ENCODE measurements at regions not wholly inside any gene's neighbourhood (a gene's known extent, or its start where the extent isn't known, plus 50 kb on each side); places are given as distances from the start of the nearest gene placed in this dataset.
"Not testable (repeated sequence)": the region's sequence is repeated elsewhere in the genome, so short reads cannot be mapped to it uniquely, and the experiment has no call there.

DNA sequence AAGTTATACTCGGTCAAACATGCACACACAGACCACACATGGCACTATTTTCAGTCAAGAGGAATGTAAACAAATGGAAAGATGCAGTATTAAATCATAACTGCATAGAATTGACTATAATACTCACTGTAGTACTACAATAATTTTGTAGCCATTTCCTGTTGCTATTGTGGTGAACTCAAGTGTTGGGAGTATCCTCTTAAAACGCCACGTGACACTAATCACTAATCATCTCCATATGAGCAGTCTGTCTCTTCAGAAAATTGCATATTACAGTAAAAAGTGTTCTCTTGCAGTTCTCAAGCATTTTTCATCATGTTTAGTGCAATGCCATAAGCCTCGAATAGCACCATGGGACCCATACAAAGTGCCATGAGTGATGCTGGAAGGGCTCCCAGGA, 258.7 kb upstream of the ID4 start:
- TF ChIP-seq, protein P1, sequence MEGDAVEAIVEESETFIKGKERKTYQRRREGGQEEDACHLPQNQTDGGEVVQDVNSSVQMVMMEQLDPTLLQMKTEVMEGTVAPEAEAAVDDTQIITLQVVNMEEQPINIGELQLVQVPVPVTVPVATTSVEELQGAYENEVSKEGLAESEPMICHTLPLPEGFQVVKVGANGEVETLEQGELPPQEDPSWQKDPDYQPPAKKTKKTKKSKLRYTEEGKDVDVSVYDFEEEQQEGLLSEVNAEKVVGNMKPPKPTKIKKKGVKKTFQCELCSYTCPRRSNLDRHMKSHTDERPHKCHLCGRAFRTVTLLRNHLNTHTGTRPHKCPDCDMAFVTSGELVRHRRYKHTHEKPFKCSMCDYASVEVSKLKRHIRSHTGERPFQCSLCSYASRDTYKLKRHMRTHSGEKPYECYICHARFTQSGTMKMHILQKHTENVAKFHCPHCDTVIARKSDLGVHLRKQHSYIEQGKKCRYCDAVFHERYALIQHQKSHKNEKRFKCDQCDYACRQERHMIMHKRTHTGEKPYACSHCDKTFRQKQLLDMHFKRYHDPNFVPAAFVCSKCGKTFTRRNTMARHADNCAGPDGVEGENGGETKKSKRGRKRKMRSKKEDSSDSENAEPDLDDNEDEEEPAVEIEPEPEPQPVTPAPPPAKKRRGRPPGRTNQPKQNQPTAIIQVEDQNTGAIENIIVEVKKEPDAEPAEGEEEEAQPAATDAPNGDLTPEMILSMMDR (IDR thresholded peaks at IDR 0.05; ENCODE audit: unreplicated experiment) = no peak
- H3K4me1 Mint-ChIP-seq = no peaks in the 10 kb centered on the region
- no peak for DNase-seq (ENCODE audit: low spot score in 2 of 2, unreplicated experiment in 2 of 2)
- peaks cover 4% of the 10 kb centered on the region for H3K36me3 Mint-ChIP-seq
- H3K4me3 Mint-ChIP-seq = no peak overlapping the region
- H3K27ac Mint-ChIP-seq = no peak overlapping the region
- no peaks in the 10 kb centered on the region for H3K27me3 Mint-ChIP-seq (ENCODE audit: low read depth)
- peaks cover 32% of the 10 kb centered on the region for H3K9me3 Mint-ChIP-seq

DNA sequence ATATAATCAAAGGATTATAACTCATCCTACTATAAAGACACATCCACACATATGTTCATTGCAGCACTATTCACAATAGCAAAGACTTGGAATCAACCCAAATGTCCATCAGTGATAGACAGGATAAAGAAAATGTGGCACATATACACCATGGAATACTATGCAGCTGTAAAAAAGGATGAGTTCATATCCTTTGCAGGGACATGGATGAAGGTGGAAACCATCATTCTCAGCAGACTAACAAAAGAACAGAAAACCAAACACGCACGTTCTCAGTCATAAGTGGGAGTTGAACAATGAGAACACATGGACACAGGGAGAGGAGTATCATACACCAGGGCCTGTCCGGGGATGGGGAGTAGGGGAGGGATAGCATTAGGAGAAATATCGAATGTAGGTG, 253.0 kb upstream of the ID4 start:
- not testable (repeated sequence) for H3K36me3 Mint-ChIP-seq; H3K4me1 Mint-ChIP-seq; H3K27me3 Mint-ChIP-seq (ENCODE audit: low read depth); H3K4me3 Mint-ChIP-seq; DNase-seq (ENCODE audit: low spot score in 2 of 2, unreplicated experiment in 2 of 2); H3K27ac Mint-ChIP-seq
- peaks cover 14% of the 10 kb centered on the region for H3K9me3 Mint-ChIP-seq

DNA sequence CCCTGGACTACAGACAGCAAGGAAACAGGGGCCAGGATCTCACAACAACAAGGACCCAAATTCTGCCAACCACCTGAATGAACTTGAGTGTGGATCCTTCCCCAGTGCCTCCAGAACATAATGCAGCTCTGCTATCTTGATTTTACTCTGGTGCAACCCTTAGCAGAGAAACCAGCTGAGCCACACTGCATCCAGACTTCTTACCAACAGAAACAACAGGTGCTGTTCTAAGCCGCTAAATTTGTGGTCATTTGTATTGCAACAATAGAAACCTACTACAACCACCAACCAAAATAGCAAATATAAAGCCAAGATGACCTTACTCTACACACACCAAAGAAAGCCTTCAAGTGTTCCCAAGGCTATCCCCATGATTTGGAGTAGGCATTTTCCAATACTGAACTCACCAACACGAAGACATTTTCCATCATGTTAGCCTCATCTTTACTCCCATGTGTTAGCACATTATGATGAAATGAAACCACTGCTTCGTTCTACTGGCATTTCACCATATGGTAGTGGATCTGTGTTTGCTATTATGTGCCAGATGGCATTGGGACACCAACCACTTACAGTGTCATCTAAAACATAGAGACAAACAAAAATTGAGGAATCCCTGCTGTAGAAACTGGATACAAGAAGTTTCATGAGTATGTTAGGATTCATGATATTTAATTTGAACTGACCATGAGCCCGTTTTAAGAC, 249.8 kb upstream of the ID4 start:
- Mint-ChIP-seq H3K9me3 (peaks cover 4% of the 10 kb centered on the region), H3K36me3 (no peaks in the 10 kb centered on the region), H3K4me1 (peaks cover 6% of the 10 kb centered on the region), H3K27me3 (ENCODE audit: low read depth) (no peaks in the 10 kb centered on the region), H3K27ac (no peak overlapping the region), H3K4me3 (no peak overlapping the region)
- TF ChIP-seq, protein P1 (IDR thresholded peaks at IDR 0.05; ENCODE audit: unreplicated experiment) = no peak
- DNase-seq (ENCODE audit: low spot score in 2 of 2, unreplicated experiment in 2 of 2) = no peak

DNA sequence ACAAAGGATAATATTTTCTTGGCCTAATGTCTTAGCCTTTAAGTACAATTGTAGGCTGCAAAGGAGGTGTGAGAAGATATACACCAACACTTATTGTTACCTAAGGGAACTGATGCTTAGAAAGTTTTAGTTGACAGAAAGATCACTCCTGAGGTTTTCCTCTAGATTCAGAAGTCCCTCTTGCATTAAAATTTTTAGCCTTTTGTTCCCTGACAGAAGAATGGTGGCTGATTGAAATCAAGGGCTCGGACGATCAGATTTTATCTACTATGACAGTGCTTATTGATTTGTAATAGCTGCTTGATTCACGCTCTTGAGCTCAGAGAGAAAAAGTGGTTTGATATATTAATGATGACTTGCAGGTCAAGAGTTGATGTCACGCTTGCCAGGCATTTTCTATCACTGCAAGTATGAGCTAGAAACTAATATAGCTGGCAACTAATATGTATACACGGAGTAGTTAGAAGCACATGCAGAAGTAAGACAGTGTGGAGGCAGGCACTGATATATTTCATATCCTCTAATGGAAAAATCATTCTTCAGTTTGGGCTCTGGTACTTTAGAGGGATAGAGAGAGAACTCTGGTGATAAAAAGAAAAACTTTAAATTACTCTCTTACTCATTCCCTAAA, 246.6 kb upstream of the ID4 start:
- no peak for DNase-seq (ENCODE audit: low spot score in 2 of 2, unreplicated experiment in 2 of 2)
- no peaks in the 10 kb centered on the region for H3K27me3 Mint-ChIP-seq (ENCODE audit: low read depth)
- H3K9me3 Mint-ChIP-seq = no peaks in the 10 kb centered on the region
- no peak overlapping the region for H3K27ac Mint-ChIP-seq
- H3K4me1 Mint-ChIP-seq = peaks cover 6% of the 10 kb centered on the region
- H3K36me3 Mint-ChIP-seq = no peaks in the 10 kb centered on the region
- TF ChIP-seq, protein P1 (IDR thresholded peaks at IDR 0.05; ENCODE audit: unreplicated experiment) = no peak
- H3K4me3 Mint-ChIP-seq = no peak overlapping the region

DNA sequence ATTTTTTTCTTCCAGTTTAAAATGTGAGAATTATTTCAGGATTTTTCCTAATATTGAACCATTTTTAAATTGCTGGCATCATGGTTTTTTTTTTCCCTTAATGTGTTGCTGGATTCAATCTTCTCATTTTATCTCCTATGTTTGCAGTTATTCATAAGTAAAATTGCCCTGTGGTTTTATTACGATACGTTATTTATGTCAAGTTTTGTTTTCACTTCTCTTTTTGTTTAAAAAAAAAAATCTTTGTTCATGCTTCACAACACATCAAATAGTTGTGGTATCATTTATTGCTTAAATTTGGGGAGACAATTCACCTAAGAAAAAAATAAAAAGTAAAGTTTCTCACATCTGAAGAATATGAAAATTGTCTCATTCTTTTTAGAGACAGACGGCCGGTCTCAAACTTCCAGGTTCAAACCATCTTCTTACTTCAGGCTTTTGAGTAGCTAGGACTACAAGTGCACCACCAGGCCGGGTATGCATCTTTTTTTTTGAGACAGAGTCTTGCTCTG, 239.3 kb upstream of the ID4 start:
- Mint-ChIP-seq H3K27ac (no peak overlapping the region), H3K4me1 (peaks cover 25% of the 10 kb centered on the region), H3K27me3 (ENCODE audit: low read depth) (no peaks in the 10 kb centered on the region), H3K9me3 (peaks cover 4% of the 10 kb centered on the region), H3K4me3 (no peak overlapping the region), H3K36me3 (no peaks in the 10 kb centered on the region)
- DNase-seq (ENCODE audit: low spot score in 2 of 2, unreplicated experiment in 2 of 2) = no peak
- TF ChIP-seq, protein P1 (IDR thresholded peaks at IDR 0.05; ENCODE audit: unreplicated experiment) = no peak

DNA sequence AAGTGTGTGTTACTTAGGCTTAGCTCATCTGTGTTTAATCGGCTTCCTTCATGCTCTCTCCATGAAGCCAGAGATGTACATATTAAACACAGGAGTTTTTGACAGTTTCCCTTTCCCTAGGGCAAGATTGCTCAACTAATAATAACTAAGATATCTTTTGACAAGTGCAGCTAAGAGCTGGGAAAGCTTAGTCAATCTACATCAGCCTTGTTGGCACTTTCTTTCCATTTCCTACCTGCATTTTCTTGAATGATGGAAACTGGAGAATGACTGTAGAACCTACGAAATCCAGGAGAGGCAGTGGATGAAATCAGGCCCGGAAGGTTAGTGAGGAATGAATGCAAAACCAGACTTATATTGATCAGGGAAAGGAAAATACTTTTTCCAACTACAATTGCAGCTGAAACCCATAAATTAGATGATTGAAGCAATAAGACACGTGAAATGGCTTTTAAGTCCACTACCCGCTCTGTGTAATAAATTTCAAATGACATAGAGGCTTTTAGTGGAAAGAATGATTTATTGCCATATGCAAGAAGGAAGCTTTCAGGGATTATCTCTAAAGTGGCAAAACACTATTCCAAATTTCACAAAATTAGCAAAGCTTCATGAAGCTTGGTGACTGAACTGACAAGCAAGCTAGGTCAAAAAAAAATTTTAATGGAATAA, 237.2 kb upstream of the ID4 start:
- H3K4me3 Mint-ChIP-seq = no peak overlapping the region
- TF ChIP-seq, protein P1 (IDR thresholded peaks at IDR 0.05; ENCODE audit: unreplicated experiment) = no peak
- DNase-seq (ENCODE audit: low spot score in 2 of 2, unreplicated experiment in 2 of 2) = no peak
- H3K27ac Mint-ChIP-seq = peak overlapping the region; percentile 77
- no peaks in the 10 kb centered on the region for H3K36me3 Mint-ChIP-seq
- H3K9me3 Mint-ChIP-seq = peaks cover 4% of the 10 kb centered on the region
- peaks cover 6% of the 10 kb centered on the region for H3K27me3 Mint-ChIP-seq (ENCODE audit: low read depth)
- peaks cover 25% of the 10 kb centered on the region for H3K4me1 Mint-ChIP-seq
